Liver (tissue), 3 donors: ENCODE measurements at regions not wholly inside any gene's neighbourhood (a gene's known extent, or its start where the extent isn't known, plus 50 kb on each side); places are given as distances from the start of the nearest gene placed in this dataset.

Source experiments
- CTCF ChIP-seq: fragments of 150-350 bp; IDR thresholded peaks from 2 replicates; pipeline ENCODE4 v1.5.1; 2017; ENCODE audit warnings: improper control_type of control experiment, low read depth, low read length; ENCODE audit not compliant: missing input control
- EGR1 ChIP-seq, 2 donors: IDR thresholded peaks; 2 replicates each; pipeline ENCODE4 v1.6.1; 2016 to 2018; ENCODE audit warnings: antibody characterized with exemption in 2 of 2, low read depth in 2 of 2
- FOXA1 ChIP-seq: IDR thresholded peaks from 2 replicates; pipeline ENCODE4 v1.6.1; 2016; ENCODE audit warnings: antibody characterized with exemption
- HNF4A ChIP-seq, 2 donors: conservative IDR thresholded peaks; 2 replicates each; pipeline ENCODE4 v1.6.1; 2016; ENCODE audit warnings: antibody characterized with exemption in 2 of 2, mild to moderate bottlenecking in 2 of 2
- HNF4G ChIP-seq: IDR thresholded peaks from 2 replicates; pipeline ENCODE4 v1.6.1; 2016; ENCODE audit warnings: antibody characterized with exemption
- JUND ChIP-seq, 2 donors: IDR thresholded peaks; 2 replicates each; pipeline ENCODE4 v1.6.1; 2016; ENCODE audit warnings: antibody characterized with exemption in 2 of 2
- NR2F2 ChIP-seq: IDR thresholded peaks from 2 replicates; pipeline ENCODE4 v1.6.1; 2016; ENCODE audit warnings: antibody characterized with exemption
- RAD21 ChIP-seq, 2 donors: IDR thresholded peaks; 2 replicates each; pipeline ENCODE4 v1.6.1; 2016; ENCODE audit warnings: antibody characterized with exemption in 2 of 2, mild to moderate bottlenecking in 2 of 2
- TAF1 ChIP-seq: conservative IDR thresholded peaks from 2 replicates; pipeline ENCODE4 v1.6.1; 2016; ENCODE audit warnings: antibody characterized with exemption, mild to moderate bottlenecking
- TF ChIP-seq, protein P1 (sequence below): IDR thresholded peaks from 2 replicates; pipeline ENCODE4 v1.6.1; 2016; ENCODE audit warnings: antibody characterized with exemption
- donor health status: healthy.
- donor health status: healthy.

- no peak for TF ChIP-seq CTCF
- no peak for TF ChIP-seq HNF4A (conservative IDR thresholded peaks at IDR 0.05)
- no peak for TF ChIP-seq JUND (IDR thresholded peaks at IDR 0.05)
- TF ChIP-seq TAF1: no peak
- no peak for TF ChIP-seq FOXA1
- TF ChIP-seq NR2F2: no peak
- TF ChIP-seq RAD21 (IDR thresholded peaks at IDR 0.05): no peak
- no peak for TF ChIP-seq HNF4G
- no peak for TF ChIP-seq EGR1 (IDR thresholded peaks at IDR 0.05; ENCODE audit: low read depth in 2 of 2)
- TF ChIP-seq, protein P1, sequence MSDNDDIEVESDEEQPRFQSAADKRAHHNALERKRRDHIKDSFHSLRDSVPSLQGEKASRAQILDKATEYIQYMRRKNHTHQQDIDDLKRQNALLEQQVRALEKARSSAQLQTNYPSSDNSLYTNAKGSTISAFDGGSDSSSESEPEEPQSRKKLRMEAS: no peak
Observed at GRCh38 chr11:134554106-134554505, 142.1 kb upstream of the B3GAT1 start.
